ENCODE measurements at regions not wholly inside any gene's neighbourhood (a gene's known extent, or its start where the extent isn't known, plus 50 kb on each side); places are given as distances from the start of the nearest gene placed in this dataset.

- TF ChIP-seq CTCF (IDR thresholded peaks at IDR 0.05; ENCODE audit: low read depth, low read length) = no peak
- no peak overlapping the region for H3K4me3 ChIP-seq (ENCODE audit: low read depth, low read length)
Observed at GRCh38 chr17:73865831-73866230, 221.6 kb upstream of the SDK2 start.

GRCh38 chr17:73867056-73867455 is 222.8 kb upstream of the SDK2 start:
- H3K4me3 ChIP-seq (ENCODE audit: low read depth, low read length) = no peak overlapping the region
- no peak for TF ChIP-seq CTCF (IDR thresholded peaks at IDR 0.05; ENCODE audit: low read depth, low read length)

GRCh38 chr17:73870068-73870467 is 225.8 kb upstream of the SDK2 start:
- H3K4me3 ChIP-seq (ENCODE audit: low read depth, low read length) = no peak overlapping the region
- TF ChIP-seq CTCF (IDR thresholded peaks at IDR 0.05; ENCODE audit: low read depth, low read length) = no peak

GRCh38 chr17:73870473-73870872 is 226.2 kb upstream of the SDK2 start:
- no peak overlapping the region for H3K4me3 ChIP-seq (ENCODE audit: low read depth, low read length)

GRCh38 chr17:73872816-73873215 is 228.6 kb upstream of the SDK2 start:
- no peak overlapping the region for H3K4me3 ChIP-seq (ENCODE audit: low read depth, low read length)
- TF ChIP-seq CTCF (IDR thresholded peaks at IDR 0.05; ENCODE audit: low read depth, low read length) = no peak

More at GRCh38 chr17:73870473-73870872, 226.2 kb upstream of the SDK2 start:
- TF ChIP-seq CTCF (IDR thresholded peaks at IDR 0.05; ENCODE audit: low read depth, low read length) = no peak

- TF ChIP-seq CTCF (IDR thresholded peaks at IDR 0.05; ENCODE audit: low read depth, low read length) = no peak
- no peak overlapping the region for H3K4me3 ChIP-seq (ENCODE audit: low read depth, low read length)
Observed at GRCh38 chr17:73874008-73874720, 229.9 kb upstream of the SDK2 start.

- TF ChIP-seq CTCF (IDR thresholded peaks at IDR 0.05; ENCODE audit: low read depth, low read length) = no peak
- no peak overlapping the region for H3K4me3 ChIP-seq (ENCODE audit: low read depth, low read length)
Observed at GRCh38 chr17:73875346-73875745, 231.1 kb upstream of the SDK2 start.

Measured in WI38 (cell line).